Putamen (tissue), 1 donor: ENCODE measurements at regions not wholly inside any gene's neighbourhood (a gene's known extent, or its start where the extent isn't known, plus 50 kb on each side); places are given as distances from the start of the nearest gene placed in this dataset.
"Not testable (repeated sequence)": the region's sequence is repeated elsewhere in the genome, so short reads cannot be mapped to it uniquely, and the experiment has no call there.

ENCODE experiments used
- DNase-seq: peaks from one replicate; pipeline ENCODE4 v3.0.0-alpha.2; 2016; ENCODE audit warnings: low spot score

DNA sequence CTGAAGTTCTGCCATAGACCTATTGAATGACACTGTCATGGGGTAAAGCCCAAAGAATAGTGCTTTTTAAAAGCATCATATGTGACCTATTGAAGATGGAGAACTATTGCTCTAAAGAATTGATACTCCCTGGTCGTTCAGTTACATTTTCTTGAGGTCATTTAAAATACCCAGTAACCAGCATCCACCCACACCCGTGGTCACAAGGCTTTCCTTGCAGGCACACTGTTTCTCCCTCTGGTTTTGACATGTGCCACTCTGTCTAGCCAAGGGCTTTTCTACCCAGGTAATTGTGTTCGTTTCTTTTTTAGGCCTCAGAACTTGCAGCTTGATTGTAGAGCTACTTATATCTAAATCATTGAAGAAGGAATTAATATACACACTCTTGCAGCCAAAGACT lies 68.3 kb upstream of the LYZL2 start:
- no peak for DNase-seq

DNA sequence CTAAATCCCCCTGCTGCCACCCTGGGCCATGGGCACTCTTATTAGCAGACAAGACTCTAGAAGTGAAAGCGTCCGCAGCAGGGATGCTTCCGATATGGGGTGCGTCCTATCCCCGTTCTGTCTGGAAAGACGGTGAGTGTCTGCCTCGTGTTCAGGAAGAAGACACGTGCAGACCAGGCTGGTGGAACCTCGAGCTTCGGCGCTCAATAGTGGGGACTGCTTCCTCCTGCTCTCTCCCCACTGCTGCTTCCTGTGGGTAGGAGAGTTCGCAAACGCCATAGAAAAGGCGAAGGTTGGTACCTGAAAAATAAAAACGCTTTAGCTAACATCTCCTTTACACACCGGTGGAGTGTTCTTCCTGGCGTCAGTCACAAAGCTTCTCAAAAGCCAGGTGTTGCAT lies 67.7 kb upstream of the LYZL2 start:
- DNase-seq = not testable (repeated sequence)

DNA sequence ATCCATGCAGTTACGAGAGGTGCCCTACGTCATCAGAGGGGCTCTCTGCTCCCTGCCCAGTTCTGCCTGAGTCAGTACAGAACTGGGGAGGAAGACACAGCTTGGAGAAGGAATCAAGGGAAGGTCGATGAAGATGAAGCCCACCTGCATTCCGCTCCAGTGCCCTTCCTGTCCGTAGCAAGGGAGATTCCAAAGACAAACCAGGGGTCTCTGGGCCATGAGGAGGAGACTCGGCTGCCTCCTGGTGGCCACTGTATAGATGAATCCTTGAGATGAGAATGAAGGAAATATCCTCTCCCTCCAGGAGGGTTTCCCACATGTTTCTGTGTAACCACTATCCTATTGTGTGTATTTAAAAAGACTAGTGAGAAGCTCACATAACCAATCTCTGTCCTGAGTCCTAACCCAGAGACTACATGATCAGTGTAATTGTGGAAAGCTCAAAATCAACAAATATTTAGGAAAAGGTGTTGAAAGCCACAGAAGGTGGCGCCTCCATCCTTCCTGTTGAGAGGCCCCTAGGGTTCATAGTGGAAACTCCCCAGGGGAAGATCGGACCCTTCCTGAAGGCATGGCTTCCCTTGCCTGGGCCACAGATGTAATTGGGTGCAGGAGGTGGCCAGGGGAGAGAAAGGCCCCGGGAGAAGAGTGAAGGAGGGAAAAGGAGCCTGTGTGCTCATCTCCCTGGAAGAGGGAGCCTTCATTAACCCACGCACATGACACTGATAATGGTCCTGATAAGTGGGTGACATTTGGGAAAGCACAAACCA lies 67.0 kb upstream of the LYZL2 start:
- DNase-seq = not testable (repeated sequence)

DNA sequence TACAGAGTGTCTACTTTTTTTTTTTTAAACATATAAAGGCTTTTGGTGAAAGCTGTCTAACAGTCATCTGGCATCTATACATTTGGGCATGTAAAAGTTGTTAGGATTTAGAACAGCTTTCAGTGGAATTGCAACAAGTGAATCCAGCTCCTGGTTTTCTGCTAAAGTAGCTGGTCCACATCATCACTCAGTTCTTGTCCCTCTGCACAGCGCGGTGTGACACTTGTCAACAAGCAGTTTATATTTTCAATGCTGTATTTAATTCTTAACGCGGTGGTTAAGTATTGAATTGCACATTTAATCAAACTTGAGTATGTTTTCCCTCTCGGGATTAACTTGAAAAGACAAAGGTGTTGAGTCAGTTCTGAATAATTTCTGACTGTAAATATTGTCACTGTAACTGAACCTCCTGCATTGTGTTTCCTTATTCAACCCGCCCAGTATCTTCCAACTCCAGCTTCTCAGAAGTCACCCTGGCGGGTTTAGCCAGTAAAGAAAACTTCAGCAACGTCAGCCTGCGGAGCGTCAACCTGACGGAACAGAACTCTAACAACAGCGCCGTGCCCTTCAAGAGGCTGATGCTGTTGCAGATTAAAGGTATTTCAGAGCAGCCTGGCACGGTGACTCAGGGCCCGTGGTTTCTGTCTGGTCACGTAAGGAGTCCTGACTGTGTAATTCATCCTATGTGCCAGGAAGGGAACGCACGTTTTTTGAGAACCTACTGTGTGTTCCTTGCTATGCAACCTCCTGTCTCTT lies 66.1 kb upstream of the LYZL2 start:
- not testable (repeated sequence) for DNase-seq

DNA sequence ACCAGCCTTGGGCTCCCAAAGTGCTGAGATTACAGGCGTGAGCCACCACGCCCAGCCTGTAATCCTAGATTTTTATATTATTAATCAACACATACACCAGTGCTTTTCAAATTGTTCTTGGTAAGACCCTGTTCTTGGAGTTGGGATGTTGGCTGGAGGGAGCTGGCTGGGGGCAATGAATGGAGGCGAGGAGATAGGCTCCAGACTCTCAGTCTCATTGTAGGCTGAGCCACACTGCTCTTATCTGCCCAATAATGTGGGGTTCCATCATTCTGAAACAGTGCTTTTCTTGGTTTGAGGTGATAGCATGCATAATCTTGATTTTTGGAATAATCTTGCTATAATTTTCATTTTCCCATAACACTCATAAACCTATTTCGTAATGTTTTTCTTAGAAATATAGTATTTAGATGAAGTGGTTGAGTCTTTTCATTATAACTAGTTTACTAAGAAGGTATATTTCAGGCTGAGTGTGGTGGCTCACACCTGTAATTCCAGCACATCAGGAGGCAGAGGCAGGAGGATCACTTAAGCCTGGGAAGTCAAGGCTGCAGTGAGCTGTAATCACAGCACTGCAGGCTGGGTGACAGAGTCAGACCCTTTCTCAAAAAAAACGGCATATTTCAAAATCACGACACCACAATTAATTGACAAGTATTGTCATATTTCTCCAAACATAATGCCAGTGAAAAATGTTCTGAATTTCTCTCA lies 65.1 kb upstream of the LYZL2 start:
- no peak for DNase-seq

DNA sequence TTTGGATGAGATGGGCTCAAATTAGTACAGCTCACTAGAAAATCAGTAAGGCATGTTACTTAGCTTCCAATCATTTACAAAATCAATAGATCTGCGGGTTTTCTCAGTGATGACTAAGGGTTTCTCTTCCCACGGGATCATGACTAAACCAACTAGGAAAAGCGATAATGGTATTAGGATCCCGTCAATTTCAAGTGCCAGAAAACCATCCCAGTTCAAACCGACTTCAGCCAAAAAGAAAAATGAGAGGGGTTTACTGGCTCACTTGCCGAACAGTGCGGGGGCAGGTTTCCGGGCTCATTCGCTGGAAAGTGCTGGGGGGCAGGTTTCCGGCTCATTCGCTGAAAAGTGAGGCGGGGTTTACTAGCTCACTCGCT lies 62.1 kb upstream of the LYZL2 start:
- DNase-seq = no peak

DNA sequence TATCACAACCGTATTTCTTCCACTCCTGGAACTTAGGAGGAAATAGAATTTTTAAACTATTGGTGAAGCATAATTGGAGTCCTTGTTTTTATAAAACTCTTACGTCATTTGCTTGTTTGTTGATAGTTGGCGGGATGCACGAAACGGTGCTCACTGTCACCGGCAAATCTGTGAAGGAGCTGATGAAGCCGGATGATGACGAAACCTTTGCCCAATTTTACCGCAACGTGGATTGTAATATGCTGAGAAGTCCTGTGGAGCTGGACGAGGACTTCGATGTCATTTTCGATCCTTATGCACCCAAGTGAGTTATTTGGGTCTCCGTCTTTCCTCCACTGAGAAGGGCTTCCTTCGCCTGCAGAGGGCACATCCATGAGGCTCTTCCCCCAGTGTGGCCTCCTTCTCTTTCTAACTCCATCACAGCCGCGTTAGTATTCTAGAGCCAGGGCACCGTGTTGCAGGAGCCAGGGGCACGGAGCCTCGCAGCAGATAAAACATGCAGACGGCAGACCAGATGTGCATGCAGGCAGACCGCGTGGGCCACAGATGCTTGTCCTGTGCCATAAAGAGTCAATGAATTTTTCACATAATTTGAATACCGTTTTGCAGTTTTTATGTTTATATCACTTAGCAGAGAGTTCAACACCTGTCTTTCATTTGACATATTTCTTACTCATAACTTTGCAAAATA lies 61.5 kb upstream of the LYZL2 start:
- DNase-seq = not testable (repeated sequence)

DNA sequence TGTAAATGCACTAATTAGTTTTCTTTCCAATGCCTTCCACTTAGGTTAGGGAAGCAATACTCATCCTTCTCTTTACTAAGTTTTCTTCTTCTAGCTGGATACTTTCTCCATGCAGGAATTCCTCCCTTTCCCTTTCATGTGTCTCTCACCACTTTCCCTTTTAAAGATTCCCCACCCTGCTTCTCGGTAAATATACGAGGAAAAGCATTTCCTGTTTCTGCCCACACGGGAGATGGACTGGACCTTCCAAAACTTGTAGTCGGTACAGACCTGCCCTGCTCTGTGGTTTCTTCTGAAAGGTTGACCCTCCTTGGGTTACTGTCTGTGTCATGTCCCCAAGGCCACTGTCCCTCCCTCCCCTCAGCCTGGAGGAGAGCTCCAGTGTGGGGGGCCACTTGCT lies 58.9 kb upstream of the LYZL2 start:
- DNase-seq = no peak

DNA sequence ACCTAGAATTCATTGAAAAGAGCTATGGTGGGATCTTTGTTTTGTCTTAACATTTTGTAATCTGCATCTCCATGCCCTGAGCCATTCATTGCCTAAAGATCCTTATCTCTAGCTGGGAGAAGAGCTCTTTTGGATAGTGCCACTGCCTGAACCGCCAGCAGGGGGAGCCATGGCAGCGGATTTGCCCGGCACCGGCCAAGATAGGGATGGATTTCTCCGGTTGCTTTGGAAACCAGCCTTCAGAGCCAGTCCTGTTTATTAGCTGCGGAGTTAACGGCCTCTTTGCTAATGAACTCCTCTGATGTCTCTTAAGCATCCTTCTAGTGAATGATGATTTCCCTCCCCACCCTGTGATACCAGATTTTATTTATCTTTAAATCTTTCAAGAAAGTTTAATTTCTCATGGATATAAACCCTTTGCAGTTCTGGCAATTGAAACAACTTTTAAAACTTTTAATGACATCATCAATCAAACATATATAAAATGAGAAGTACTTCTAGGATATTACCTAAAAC lies 58.2 kb upstream of the LYZL2 start:
- DNase-seq = peak; percentile 51

DNA sequence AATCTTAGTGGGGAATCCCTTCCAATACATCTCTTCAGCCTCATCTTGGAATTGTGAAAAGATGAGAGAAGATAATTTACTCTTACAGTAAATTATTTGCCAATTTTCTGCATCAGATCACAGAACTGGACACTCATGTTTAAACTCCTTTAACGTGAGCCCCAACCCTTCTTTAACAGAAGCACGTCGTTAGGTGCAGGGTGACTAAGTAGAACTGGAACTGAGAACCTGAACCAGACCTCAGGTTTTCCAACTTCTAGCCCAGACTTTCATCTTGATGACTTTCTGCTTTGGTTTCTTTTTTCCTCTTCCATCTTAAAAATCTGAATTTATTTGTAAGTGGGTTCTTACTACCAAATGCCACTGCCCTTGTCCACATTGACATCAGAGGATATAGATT lies 57.2 kb upstream of the LYZL2 start:
- no peak for DNase-seq

DNA sequence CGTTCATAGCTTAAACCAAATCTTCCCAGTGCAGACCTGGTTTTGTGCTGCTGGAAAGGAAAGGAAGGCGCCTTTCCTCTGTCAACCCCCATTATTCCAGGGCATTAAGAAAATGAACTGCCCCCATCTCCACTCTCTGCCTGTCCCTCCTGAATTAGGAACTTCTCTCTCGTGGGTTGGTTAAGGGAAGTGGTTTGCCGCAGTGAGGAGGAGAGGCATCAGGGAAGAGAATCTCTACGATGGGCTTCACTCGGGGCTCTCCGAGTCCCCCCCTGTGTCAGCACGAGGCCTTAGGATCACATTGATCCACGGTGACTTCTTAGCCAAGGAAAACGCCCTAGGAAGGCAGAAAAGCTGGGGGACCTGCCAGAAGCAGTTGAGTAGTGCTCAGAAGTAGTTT lies 53.9 kb upstream of the LYZL2 start:
- DNase-seq = no peak

DNA sequence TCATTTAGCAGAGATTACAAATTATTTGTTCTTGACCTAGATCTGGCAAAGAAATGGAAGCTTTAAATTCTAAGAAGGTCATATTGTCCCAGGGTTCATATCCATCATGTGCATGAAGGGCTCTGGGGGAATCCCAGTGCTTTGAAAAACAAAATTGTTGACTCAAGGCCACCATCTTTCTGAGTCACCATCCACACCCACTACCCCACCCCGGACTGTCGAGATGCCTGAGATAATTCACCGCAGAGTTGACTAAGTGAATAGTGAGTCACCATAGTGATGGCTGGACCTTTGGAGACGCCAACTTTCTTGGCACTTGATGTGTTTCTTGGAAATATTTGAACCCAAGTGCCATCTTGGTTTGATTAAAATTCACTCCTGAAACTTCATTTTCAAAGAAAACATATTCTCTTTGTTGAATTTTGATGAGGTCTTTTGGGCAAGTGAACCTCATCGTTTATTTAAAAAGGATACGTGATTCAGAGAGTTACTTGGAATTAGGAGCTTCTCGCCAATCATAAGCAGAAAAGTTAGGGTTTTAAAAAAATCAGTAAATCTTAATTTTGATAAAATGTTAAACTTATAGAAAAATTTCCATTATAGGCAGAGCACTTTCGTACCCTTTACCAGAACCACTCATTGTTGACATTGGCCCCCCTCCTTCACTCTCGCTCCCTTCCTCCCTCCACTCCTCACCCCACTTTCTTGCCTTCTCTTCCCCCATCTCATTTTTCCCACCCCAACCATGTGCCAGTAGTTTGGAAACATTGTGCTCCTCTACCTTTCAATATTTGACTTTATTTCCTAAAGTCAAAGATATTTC lies 53.0 kb upstream of the LYZL2 start:
- not testable (repeated sequence) for DNase-seq

DNA sequence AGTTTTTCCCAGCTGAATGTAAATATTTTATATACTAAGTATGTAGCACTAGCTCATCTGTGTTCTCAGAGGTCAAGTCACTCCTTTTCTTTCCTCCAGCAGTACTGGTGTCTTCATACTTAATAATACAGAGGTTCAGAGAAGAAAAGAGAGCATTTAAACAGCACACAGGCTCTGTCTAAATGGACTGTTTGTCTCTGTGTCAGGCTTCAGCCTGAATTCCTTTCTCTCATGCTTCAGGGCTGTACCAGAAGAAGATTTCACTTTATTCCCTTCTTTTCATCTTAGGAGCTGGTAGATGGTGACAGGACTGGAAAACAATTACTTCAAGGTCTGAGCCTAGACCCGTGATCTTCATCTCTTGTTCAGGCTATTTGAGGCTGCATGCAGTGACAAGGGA lies 51.4 kb upstream of the LYZL2 start:
- DNase-seq = no peak
